GM21367 (cell line): ENCODE measurements at regions not wholly inside any gene's neighbourhood (a gene's known extent, or its start where the extent isn't known, plus 50 kb on each side); places are given as distances from the start of the nearest gene placed in this dataset.
"Not testable (repeated sequence)": the region's sequence is repeated elsewhere in the genome, so short reads cannot be mapped to it uniquely, and the experiment has no call there.

Experiments
- ATAC-seq: cut with Tn5 transposase; IDR thresholded peaks from one replicate; pipeline ENCODE4 v1.9.1; 2021; ENCODE audit not compliant: unreplicated experiment

DNA sequence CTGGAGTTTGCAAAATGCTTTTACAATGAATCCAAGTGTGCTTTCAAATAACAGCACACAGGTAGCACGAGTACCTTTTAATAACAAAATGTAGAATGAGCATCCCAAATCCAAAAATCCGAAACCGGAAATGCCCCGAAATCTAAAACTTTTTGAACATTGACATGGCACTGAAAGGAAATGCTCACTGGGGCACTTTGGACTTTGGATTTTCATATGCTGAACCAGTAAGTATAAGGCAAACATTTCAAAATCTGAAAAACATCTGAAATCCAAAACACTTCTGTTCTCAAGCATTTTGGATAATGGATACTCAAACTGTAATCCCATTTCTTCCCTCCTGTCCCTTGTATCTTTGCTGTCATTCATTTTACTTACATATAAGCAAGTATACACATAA lies 50.1 kb downstream of the GCNT4 start:
- no peak for ATAC-seq

- ATAC-seq: no peak
Measured at GRCh38 chr5:74995926-74996325, 56.4 kb downstream of the GCNT4 start.

GRCh38 chr5:74994826-74995225 lies 57.5 kb downstream of the GCNT4 start:
- ATAC-seq: no peak

- ATAC-seq: no peak
Measured at GRCh38 chr5:74993743-74994142, 58.6 kb downstream of the GCNT4 start.

- no peak for ATAC-seq
Measured at GRCh38 chr5:74992791-74993190, 59.6 kb downstream of the GCNT4 start.

DNA sequence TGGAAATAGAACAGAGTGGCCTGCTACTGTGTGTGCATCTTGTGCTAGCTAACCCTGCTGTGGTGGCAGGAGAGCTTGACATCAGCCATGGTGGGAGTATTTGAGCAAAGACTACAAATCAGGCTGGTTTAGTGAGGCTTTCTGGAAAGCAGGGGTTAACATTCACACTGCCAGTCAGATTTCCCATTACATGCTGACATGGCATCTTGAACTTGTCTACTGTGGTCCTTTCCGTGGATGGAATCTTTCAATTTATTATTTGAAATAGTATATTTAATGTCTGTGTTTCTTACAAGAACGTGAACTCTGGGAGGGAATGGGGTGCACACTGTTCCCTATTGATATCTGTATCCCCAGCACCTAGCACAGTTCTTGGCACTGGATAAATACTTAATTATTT lies 60.8 kb downstream of the GCNT4 start:
- ATAC-seq: no peak

GRCh38 chr5:74990194-74990593 lies 62.2 kb downstream of the GCNT4 start:
- ATAC-seq: no peak

DNA sequence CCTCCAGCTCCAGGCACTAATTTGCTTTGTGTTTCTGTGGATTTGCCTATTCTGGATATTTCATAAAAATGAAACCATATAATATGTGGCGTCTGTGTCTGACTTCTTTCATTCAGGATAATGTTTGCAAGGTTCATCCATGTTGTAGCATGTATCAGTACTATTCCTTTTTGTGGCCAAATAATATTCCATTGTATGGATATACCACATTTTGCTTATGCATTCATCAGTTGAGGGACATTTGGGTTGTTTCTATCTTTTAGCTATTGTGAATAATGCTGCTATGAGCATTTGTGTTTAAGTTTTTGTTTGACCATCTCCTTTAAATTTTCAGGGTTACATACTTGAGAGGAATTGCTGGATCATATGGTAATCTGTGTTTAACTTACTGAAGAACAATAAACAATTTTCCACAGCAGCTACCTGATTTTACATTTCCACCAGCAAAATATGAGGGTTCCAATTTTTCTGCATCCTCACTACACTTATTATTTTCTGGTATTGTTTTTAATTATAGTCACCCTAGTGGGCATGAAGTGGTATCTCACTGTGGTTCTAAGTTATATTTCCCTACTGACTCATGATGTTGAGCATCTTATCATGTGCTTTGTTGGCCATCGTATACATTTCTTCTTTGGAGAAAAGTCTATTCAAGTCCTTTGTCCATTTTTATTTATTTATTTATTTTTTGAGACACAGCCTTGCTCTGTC lies 63.9 kb downstream of the GCNT4 start:
- no peak for ATAC-seq

- ATAC-seq: no peak
Measured at GRCh38 chr5:74978345-74978744, 74.0 kb downstream of the GCNT4 start.

GRCh38 chr5:74977471-74977870 lies 74.9 kb downstream of the GCNT4 start:
- ATAC-seq: no peak

- ATAC-seq: no peak
Measured at GRCh38 chr5:74976651-74977050, 75.7 kb downstream of the GCNT4 start.

- ATAC-seq: no peak
Measured at GRCh38 chr5:74975582-74975981, 76.8 kb downstream of the GCNT4 start.

DNA sequence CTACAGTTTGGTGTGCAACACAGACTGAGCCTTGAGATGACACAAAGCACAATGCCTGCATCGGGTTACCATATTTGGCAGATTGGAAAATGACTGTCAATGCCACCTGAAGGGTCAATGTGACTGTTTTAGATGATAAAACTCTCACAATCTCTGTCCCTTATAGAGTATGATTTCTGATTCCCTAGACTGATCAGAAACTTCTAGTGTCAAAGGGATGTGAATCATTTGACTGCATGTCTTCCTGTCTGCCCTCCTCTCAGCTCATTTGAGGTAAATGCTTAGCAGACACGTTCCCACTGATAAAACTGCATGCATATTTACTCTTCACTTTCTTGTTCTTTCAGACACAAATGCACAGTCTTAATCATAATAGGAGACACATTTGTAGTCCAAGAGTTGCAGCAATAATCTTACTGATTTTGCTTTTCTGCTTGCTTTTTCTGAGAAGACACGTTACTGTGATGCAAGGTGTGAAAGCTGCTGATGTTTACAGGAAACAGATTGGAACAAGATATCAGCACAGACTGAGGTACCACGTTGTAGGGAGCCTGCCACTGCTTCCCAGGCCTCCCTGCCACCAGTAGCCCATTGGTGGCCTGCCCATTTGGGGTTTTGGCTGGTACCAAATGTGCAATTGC lies 77.8 kb downstream of the GCNT4 start:
- no peak for ATAC-seq

GRCh38 chr5:74973694-74974093 lies 78.7 kb downstream of the GCNT4 start:
- no peak for ATAC-seq

DNA sequence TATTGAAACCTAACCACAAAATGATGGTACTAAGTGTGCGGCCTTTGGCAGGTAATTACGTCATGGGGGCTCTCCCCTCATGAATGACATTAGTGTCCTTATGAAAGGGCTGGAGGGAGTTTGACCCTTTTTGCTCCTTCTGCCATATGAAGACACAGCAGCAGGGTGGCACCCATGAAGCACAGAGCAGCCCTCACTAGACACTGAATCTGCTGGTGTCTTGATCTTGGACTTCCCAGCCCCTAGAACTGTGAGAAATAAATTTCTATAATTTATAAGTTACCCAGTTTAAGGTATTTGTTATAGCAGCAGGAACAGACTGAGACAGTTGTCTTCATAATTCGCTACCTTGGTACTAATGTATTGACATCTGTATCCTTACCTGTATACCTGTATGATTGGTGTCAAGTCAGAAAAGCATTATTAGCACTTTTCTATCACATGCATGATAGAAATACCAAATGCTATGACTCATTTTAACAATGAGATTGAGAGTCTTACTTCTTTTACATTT lies 80.4 kb downstream of the GCNT4 start:
- ATAC-seq: no peak

DNA sequence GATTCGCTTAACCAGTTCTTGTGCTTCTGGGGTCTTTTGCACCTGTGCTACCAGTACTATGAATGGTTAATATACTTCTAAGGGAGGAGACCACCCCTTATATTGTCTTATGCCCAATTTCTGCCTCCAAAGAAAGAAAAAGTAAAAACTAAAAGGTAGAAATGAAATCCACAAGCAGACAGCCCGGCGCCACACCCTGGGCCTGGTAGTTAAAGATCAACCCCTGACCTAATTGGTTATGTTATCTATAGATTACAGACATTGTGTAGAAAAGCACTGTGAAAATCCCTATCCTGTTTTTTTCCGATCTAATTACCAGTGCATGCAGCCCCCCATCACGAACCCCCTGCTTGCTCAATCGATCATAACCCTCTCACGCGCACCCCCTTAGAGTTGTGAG lies 81.5 kb downstream of the GCNT4 start:
- ATAC-seq: not testable (repeated sequence)

GRCh38 chr5:74969726-74970125 lies 82.6 kb downstream of the GCNT4 start:
- ATAC-seq: no peak

DNA sequence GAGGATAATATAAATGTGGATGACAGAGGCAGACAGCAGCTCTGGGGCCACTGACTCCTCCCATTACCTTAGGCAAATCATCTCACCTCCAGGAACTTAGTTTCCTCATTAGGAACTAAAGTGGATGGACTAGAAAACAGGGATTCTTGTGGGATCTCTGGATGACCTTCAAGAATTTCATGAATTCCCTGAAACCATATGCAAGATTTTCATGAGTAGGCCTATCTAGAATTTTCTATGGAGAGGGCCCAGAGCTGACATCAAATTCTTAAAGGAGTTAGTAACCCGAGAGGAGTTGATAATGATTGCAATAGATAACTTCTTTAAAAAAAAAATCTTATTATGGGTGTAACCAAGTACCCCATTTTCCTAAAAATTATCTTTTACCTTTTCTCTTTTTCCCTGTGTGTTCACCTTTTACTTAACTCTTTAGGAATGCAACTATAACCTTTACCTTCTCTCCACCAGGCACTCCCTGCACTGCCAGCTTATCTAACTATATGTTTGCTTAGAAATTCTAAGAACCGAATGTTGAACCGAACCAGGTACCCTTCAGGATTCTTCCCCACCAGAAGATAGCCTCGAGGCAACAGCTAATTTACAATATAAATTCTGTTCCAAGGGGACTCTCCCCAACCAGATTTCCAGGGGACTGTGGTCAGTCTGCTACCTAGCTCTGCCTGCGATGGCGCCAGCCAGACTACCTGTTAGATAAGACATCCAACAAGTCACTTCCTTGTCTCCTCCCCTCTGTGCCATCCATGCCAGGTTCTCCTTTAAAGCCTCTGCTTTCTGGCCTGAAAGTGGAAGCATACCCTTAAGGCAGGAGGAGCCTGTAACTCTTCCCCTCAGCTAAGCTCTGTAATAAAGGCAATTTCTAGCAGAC lies 86.0 kb downstream of the GCNT4 start:
- no peak for ATAC-seq

DNA sequence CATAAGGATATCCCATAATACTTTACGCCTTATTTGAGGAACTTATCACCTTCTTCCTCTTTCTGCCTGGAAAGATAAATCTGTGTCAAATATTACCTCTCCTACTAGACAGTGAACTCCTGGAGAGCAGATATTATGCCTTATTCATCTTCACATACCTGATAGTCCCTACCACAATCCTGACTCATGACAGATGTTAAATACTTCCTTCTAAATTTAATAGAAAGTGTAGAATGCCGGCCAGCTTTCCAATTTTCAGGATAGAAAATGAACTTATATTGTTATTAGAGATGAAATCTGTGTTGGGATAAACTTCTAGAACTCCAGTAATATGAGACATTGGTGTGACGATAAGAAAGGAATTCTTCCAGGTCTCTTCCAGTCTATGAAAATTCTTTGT lies 89.0 kb downstream of the GCNT4 start:
- no peak for ATAC-seq

DNA sequence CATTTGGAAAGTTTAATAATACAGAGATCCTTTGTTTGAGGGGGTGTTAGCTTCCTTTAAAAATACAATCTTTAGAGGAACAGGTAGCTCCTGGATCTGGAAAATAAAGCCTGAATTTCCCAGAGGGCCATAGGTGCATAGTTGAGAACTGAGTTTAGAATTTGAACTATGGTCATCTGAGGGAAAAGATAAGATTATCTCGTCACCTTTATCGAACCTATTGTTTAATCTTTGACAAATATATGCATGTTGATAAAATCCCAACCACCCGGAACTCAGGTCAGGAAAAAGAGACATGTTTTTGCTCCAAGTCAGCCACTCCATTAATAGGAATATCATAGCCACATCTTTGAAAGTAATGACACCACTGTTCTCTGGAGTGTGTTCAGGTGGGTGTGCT lies 91.7 kb upstream of the FAM169A start:
- ATAC-seq: no peak

DNA sequence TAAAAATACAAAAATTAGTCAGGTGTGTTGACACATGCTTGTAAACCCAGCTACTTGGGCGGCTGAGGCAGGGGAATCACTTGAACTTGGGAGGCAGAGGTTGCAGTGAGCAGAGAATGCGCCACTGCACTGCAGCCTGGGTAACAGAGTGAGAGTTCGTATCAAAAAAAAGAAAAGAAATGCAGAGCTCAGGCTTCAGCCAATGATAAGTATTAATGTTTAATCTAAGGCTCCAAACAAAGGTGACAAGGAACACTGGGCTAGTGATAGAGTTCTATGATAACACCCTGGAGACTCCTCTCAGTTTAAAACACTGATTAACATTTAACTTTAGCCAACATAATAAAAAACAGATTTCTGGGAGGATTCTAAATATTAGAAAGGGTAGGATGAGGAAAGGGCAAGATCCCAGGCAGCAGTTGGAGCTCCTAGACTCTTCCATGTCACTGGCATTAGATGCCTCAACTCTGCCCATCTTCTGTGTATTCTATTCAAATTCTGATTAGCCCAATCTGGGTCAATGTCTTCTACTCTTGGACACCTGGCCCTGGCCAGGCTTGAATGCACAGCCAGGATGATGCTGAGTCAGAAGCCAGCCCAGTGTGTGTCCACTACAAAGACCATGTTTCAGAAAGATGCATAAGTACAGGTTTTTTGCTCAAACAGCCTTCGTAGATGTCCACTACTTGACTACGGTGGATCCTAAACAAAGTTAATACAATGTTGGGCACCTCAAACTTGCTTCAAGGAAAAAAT lies 91.0 kb upstream of the FAM169A start:
- ATAC-seq: no peak
